ENCODE measurements at regions not wholly inside any gene's neighbourhood (a gene's known extent, or its start where the extent isn't known, plus 50 kb on each side); places are given as distances from the start of the nearest gene placed in this dataset.
A peak's percentile ranks its signal among the peaks of the same experiment; 100 is the strongest.

GRCh38 chr2:150167711-150168110 is 319.8 kb downstream of the RND3 start:
- DNase-seq (ENCODE audit: low spot score) (peak; percentile 80), FAIRE-seq (peak; percentile 90)

GRCh38 chr2:150166313-150167051 is 321.0 kb downstream of the RND3 start:
- FAIRE-seq (peak; percentile 87), DNase-seq (ENCODE audit: low spot score) (peak; percentile 92)

DNA sequence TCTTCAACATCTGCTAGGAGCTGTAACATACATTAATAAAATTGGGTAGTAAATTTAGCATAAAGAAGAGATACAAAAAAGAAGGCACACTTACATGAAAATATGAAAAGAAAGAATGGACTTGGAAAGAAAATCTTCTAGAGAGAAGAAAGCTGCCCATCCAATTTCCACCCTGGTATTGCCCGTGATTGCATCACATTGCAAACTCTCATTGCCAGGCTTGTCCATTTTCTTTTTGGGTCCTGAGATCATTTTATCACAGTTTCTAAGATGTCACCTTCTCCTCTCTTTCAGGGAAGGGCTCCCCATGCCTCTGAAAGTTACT is 321.5 kb downstream of the RND3 start:
- FAIRE-seq = no peak
- DNase-seq (ENCODE audit: low spot score) = no peak

DNA sequence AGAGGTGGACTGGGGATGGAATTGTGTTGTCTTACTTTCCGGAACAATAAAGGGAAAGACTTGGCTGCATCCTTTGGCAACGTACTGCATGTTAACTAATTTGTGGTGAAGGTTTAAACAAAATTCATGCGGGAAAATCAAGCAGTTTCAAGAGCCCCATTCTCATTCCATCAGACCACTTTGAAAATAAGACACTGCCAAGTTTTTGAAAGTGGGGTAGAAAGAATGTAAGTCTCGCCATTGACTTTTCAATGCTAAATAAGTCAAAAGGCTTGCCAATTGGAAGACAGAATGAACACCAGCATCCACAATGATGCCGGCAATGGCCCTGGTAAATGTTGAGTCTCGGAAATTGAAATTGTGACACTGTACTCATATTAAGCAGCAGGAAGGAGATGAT is 322.0 kb downstream of the RND3 start:
- DNase-seq (ENCODE audit: low spot score) (no peak), FAIRE-seq (no peak)

GRCh38 chr2:150162241-150162942 is 325.1 kb downstream of the RND3 start:
- no peak for FAIRE-seq
- DNase-seq (ENCODE audit: low spot score) = no peak

DNA sequence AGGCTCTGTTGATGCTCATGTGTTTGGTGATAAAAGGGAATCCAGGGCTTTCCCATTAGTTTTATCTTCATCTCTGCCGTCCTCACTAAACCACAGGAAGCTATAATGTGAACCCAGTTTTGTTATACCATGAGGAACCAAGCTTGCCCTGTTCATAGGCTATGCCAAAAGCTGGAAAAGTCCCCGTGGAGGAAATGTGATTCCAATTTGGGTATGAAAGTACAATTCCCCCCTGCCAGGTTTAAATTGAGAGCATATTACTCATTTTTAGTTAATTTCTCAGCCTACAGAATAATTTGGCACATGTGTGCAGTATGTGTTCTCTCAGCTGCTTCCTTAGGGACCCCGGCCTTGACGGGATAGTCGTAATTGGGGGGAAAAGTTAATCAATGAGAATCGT is 327.4 kb downstream of the RND3 start:
- DNase-seq (ENCODE audit: low spot score) (no peak), FAIRE-seq (no peak)

- FAIRE-seq = no peak
- no peak for DNase-seq (ENCODE audit: low spot score)
Measured at GRCh38 chr2:150159300-150159699, 328.2 kb downstream of the RND3 start.

- FAIRE-seq (peak; percentile 95), DNase-seq (ENCODE audit: low spot score) (peak; percentile 57)
Measured at GRCh38 chr2:150156876-150157275, 330.6 kb downstream of the RND3 start.

GRCh38 chr2:150156415-150156814 is 331.1 kb downstream of the RND3 start:
- DNase-seq (ENCODE audit: low spot score) = peak; percentile 72
- FAIRE-seq = peak; percentile 95

- FAIRE-seq (no peak), DNase-seq (ENCODE audit: low spot score) (no peak)
Measured at GRCh38 chr2:150154308-150154797, 333.1 kb downstream of the RND3 start.

DNA sequence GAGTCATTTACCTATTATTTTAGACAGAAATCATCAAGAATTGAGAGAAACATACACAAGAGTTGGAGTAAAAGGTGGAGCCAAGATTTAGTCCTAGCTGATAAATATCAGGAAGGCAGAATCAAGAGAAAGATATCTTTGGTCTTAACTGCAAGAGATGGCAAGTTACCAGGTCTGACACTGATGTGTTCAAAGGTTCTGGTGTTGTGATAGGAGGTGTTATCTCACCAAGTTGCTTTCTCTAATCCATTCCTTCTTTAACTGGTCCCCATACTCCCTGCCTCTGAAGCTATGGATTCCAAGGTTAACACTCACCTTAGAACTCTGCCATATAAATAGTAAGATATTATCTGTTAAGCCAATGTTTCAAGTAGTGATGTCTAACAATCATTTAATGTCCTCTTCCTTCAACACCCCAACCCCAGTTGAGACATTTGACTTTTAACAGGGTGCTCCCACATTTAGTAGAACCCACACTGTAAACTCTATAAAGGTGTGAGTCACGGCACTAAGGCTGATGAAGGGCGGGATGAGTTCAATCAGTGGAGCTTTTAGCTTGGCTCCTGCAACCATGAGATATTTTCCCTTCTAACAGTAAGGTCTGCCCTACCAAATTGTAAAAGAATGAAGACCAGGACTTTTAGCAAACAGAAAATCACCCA is 333.7 kb downstream of the RND3 start:
- DNase-seq (ENCODE audit: low spot score) (no peak), FAIRE-seq (no peak)

DNA sequence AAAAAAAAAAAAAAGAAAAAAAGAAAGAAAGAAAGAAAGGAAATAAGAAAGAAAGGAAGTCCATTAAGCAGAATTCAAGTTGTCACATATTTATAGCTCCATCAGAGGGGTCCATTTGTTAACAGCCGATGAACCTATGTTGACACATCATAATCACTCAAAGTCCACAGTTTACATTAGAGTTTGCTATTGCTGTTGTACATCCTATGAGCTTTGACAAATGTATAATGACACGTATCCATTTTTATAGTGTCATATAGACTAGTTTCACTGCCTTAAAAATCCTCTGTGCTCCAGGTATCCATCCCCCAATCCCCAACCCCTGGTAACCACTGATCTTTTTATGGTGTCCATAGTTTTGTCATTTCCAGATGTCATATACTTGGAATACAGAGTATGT is 335.2 kb downstream of the RND3 start:
- FAIRE-seq (no peak), DNase-seq (ENCODE audit: low spot score) (no peak)

DNA sequence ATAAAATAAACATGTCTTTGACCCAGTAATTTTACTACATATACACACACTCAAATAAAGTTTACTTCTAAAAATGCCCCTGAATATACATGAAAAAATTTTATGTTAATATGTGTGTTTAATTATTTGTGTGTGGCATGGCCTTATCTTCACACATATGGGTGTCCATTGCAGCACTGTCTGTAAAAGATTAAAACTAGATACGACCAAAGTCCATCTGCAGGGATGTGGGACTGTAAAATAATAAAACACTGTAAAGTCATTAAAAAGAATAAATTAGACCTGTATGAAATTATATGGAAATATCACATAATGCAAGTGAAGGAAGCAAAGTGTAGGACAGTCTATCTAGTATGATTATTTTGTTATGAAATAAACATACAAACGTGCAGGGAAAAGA is 337.3 kb downstream of the RND3 start:
- no peak for DNase-seq (ENCODE audit: low spot score)
- FAIRE-seq = no peak

DNA sequence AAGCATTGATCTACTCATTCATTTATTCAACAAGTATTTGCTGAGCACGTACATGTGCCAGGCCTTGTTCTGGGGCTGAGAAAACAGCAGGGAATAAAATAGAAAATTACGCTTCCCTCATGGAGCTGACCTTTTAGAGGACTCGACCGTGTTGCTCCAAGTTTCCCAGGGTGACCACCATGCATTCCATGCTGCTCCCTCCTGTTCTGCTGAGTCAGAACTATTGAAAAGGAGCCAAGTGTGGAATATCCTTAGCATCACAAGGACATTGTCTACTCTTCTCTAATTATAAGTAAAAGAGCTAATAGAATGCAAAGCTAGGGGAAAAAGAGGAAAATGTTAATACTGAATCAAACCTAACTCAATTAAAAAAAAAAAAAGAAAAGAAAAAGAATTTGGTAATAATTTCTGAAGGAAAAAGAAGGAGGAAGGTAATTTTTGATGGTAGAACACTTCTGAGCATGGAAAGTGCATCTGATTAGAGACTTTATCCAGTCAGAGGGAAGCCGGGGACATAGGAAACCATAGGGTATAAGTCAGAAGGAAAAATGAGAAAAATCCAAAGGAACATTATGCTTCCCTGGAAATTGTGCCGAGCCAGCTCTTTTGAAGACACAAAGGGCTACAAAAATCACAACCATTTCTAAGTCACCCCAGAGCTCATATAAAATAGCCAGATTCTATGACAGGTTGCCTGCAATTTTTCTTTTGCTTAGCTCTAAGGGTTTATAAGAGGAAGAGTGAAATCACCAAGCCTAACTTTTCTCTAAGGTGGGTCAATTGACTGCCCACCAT is 339.4 kb downstream of the RND3 start:
- no peak for FAIRE-seq
- no peak for DNase-seq (ENCODE audit: low spot score)

- no peak for FAIRE-seq
- no peak for DNase-seq (ENCODE audit: low spot score)
Measured at GRCh38 chr2:150146879-150147278, 340.6 kb downstream of the RND3 start.

- FAIRE-seq (no peak), DNase-seq (ENCODE audit: low spot score) (no peak)
Measured at GRCh38 chr2:150145299-150145692, 342.2 kb downstream of the RND3 start.

GRCh38 chr2:150144546-150145298 is 342.7 kb downstream of the RND3 start:
- DNase-seq (ENCODE audit: low spot score) (peak; percentile 79), FAIRE-seq (peak; percentile 91)

DNA sequence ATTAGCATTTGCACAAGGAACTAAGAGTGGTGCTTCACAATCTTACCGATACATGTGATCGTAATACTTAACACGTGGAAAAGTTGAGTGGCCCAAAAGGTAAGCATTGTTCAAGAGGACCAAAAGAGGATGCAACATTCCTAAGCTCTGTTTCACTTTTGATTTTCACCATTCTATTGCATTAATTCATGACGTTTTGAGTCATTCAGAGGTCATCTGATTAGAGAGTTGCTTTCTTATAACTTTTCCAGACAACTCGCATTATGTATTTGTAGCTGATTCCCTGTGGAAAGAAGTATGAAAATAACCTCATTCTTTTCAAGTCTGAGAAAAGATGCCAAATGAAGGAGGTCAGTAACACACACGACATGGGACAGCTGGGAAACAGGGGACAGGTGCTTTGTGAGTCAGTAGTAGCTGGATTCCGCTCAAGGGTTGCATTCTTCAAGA is 344.4 kb downstream of the RND3 start:
- peak; percentile 85 for DNase-seq (ENCODE audit: low spot score)
- peak; percentile 48 for FAIRE-seq

DNA sequence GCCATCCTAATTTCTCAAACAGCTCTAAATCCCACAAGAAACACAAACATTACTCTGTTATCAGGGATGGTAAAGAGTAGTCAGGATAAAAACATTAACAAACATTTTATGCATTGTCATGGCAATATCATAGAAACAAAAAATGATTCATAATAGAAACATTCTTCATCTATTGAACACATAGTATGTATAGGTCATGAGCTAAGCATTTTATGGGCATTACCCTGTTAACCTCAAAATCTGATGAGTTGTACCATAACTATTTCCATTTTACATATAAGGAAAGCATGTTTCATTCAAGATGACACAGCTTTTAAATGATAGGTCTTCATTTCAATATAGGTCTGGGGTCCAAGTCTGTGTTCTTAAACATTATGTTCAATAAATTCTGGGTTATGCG is 344.9 kb downstream of the RND3 start:
- peak; percentile 98 for DNase-seq (ENCODE audit: low spot score)
- FAIRE-seq = peak; percentile 88

GRCh38 chr2:150141226-150142001 is 346.1 kb downstream of the RND3 start:
- peak; percentile 89 for DNase-seq (ENCODE audit: low spot score)

More at GRCh38 chr2:150141226-150142001, 346.1 kb downstream of the RND3 start:
- FAIRE-seq = no peak
